ENCODE measurements at regions not wholly inside any gene's neighbourhood (a gene's known extent, or its start where the extent isn't known, plus 50 kb on each side); places are given as distances from the start of the nearest gene placed in this dataset.
"Not testable (repeated sequence)": the region's sequence is repeated elsewhere in the genome, so short reads cannot be mapped to it uniquely, and the experiment has no call there.

DNA sequence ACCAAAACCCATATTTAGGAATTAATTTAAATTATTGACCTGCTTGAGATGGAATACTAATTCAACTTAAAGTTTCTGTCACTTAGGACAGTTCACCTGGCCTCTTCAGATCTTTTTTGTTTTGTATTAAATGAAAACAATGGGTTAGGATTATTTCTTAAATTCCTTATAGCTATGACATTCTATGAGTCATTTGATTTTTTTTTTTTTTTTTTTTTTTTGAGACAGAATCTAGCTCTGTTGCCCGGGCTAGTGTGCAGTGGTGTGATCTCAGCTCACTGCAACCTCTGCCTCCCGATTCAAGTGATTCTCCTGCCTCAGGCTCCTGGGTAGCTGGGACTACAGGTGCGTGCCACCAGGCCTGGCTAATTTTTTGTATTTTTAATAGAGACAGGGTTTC lies 431.6 kb downstream of the ISL1 start:
- TF ChIP-seq, protein P1, sequence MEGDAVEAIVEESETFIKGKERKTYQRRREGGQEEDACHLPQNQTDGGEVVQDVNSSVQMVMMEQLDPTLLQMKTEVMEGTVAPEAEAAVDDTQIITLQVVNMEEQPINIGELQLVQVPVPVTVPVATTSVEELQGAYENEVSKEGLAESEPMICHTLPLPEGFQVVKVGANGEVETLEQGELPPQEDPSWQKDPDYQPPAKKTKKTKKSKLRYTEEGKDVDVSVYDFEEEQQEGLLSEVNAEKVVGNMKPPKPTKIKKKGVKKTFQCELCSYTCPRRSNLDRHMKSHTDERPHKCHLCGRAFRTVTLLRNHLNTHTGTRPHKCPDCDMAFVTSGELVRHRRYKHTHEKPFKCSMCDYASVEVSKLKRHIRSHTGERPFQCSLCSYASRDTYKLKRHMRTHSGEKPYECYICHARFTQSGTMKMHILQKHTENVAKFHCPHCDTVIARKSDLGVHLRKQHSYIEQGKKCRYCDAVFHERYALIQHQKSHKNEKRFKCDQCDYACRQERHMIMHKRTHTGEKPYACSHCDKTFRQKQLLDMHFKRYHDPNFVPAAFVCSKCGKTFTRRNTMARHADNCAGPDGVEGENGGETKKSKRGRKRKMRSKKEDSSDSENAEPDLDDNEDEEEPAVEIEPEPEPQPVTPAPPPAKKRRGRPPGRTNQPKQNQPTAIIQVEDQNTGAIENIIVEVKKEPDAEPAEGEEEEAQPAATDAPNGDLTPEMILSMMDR (conservative IDR thresholded peaks at IDR 0.05) = not testable (repeated sequence)
- not testable (repeated sequence) for TF ChIP-seq ZFX (IDR thresholded peaks at IDR 0.05)

Measured in C4-2B (cell line).